Gastrocnemius medialis (tissue), 4 donors: ENCODE measurements at regions not wholly inside any gene's neighbourhood (a gene's known extent, or its start where the extent isn't known, plus 50 kb on each side); places are given as distances from the start of the nearest gene placed in this dataset.

Experiments
- ATAC-seq, 2 donors: fragments of 150-250 bp; one replicate each; pipeline ENCODE4 v1.9.1; 2016
- DNase-seq, 2 donors: peaks; one replicate each; pipeline ENCODE4 v3.0.0-alpha.2; 2019
- H3K27ac ChIP-seq, 4 donors: fragments of 200-600 bp; sonication (generic); 1 replicate in 1 of 4; 2 replicates in 3 of 4; pipeline ENCODE4 v1.5.1; 2016 to 2018; ENCODE audit warnings: mild to moderate bottlenecking in 2 of 4, moderate library complexity in 1 of 4
- H3K27me3 ChIP-seq, 3 donors: fragments of 200-600 bp; sonication (generic) in 2 of 3; 1 replicate in 1 of 3; 2 replicates in 2 of 3; pipeline versions ENCODE4 v1.5.1 to v1.6.0; 2016 to 2019; ENCODE audit warnings: mild to moderate bottlenecking in 1 of 3, moderate library complexity in 1 of 3
- H3K36me3 ChIP-seq, 2 donors: fragments of 200-600 bp; sonication (generic) in 1 of 2; one replicate each; pipeline ENCODE4 v1.5.1; 2017 to 2018
- H3K4me1 ChIP-seq, 2 donors: fragments of 200-600 bp; sonication (generic) in 1 of 2; one replicate each; pipeline ENCODE4 v1.5.1; 2016 to 2017; ENCODE audit warnings: mild to moderate bottlenecking in 2 of 2
- H3K4me3 ChIP-seq, 4 donors: fragments of 200-600 bp; sonication (generic) in 3 of 4; 1 replicate in 1 of 4; 2 replicates in 3 of 4; pipeline ENCODE4 v1.5.1; 2016 to 2019; ENCODE audit warnings: mild to moderate bottlenecking in 2 of 4
- H3K9me3 ChIP-seq, 3 donors: fragments of 200-600 bp; sonication (generic) in 2 of 3; 1 replicate in 1 of 3; 2 replicates in 2 of 3; pipeline ENCODE4 v1.5.1; 2016 to 2019
- POLR2A ChIP-seq, 2 donors: fragments of 450-650 bp; IDR thresholded peaks; one replicate each; pipeline ENCODE4 v1.6.1; 2017; ENCODE audit warnings: antibody characterized with exemption in 2 of 2, mild to moderate bottlenecking in 2 of 2, moderate library complexity in 2 of 2
- in situ Hi-C, 4 donors: fragments of 200-750 bp; cut with MboI; loops; one replicate each; pipeline versions ENCODE4 v1.15.0 to v1.8.0; 2017; ENCODE audit warnings: low sequenced_read_pairs in 4 of 4
- intact Hi-C: fragments of 100-400 bp; cut with DNase I; formaldehyde crosslinking; loops from one replicate; pipeline ENCODE4 v1.15.1; 2023; ENCODE audit warnings: low total_unique reads
- TF ChIP-seq, protein P1 (sequence below), 5 experiments: fragments of 450-650 bp in 3 of 5; fragments of 200-600 bp in 2 of 5; sonication (generic) in 2 of 5; IDR thresholded peaks in 4 of 5; conservative IDR thresholded peaks in 1 of 5; 1 replicate in 4 of 5; 2 replicates in 1 of 5; pipeline ENCODE4 v1.5.1; 2016 to 2019; ENCODE audit warnings: antibody characterized with exemption in 5 of 5, mild to moderate bottlenecking in 3 of 5, moderate library complexity in 3 of 5

DNA sequence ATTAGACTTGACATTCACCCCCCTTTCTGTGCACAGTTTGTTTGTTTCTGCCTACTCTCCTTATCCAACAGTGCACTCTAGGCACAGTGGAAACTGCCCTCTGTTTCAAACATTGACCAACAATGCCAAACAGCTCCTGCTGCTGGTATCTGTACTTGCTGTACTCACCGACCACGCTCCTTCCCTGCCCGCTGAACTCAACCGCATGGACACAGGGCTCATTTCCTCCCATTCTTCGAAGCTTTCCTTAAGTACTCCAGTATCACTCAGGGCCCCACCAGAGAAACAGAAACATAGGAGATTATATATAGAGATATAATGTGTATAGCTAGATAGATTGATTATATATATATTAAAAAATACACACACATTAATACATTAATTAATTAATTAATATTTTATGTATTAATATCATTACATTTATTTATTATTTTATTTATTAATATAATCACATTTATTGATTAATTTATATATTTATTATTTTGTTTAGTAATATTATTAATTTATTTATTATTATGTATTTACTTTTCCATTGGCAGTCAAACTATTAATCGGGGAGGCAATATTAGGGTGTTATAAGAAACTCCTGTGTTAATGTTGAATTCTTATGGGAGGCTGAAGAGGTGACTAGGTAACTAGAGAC, 1528.2 kb downstream of the EFNB2 start:
- intact Hi-C loops (no loop called here), in situ Hi-C loops (no loop called here)
- no peaks in the 10 kb centered on the region for H3K27me3 ChIP-seq
- H3K27ac ChIP-seq = no peak overlapping the region
- no peaks in the 10 kb centered on the region for H3K9me3 ChIP-seq
- TF ChIP-seq POLR2A (IDR thresholded peaks at IDR 0.05) = no peak
- TF ChIP-seq, protein P1, sequence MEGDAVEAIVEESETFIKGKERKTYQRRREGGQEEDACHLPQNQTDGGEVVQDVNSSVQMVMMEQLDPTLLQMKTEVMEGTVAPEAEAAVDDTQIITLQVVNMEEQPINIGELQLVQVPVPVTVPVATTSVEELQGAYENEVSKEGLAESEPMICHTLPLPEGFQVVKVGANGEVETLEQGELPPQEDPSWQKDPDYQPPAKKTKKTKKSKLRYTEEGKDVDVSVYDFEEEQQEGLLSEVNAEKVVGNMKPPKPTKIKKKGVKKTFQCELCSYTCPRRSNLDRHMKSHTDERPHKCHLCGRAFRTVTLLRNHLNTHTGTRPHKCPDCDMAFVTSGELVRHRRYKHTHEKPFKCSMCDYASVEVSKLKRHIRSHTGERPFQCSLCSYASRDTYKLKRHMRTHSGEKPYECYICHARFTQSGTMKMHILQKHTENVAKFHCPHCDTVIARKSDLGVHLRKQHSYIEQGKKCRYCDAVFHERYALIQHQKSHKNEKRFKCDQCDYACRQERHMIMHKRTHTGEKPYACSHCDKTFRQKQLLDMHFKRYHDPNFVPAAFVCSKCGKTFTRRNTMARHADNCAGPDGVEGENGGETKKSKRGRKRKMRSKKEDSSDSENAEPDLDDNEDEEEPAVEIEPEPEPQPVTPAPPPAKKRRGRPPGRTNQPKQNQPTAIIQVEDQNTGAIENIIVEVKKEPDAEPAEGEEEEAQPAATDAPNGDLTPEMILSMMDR (IDR thresholded peaks at IDR 0.05 in 4 of 5, conservative IDR thresholded peaks at IDR 0.05 in 1 of 5) = no peak
- no peak overlapping the region for H3K4me3 ChIP-seq
- no peaks in the 10 kb centered on the region for H3K36me3 ChIP-seq
- DNase-seq (no peak), ATAC-seq (no peak)
- H3K4me1 ChIP-seq = no peaks in the 10 kb centered on the region

DNA sequence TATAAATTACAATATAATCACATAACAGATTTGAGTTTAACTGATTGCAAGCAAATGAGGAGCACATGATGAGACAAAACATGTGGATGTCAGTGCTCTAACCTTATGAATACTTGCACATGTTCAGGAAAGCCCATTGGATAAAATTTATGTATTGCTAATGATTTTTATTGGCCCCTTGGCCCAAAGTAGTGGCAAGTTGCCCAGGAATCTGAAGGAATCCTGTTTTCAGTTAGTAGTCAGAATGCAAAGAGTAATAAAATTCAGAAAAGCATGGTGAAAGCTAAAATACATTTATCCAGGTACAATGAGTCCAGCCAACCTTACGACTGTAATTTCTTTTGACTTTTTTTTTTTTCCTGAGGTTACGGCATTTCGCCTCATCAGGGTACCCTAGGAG, 1539.4 kb downstream of the EFNB2 start:
- H3K4me3 ChIP-seq = no peak overlapping the region
- no peak overlapping the region for H3K27ac ChIP-seq
- intact Hi-C loops = no loop called here
- H3K9me3 ChIP-seq = no peaks in the 10 kb centered on the region
- no peak for ATAC-seq
- no peaks in the 10 kb centered on the region for H3K36me3 ChIP-seq
- TF ChIP-seq, protein P1 (IDR thresholded peaks at IDR 0.05 in 4 of 5, conservative IDR thresholded peaks at IDR 0.05 in 1 of 5) = no peak
- TF ChIP-seq POLR2A (IDR thresholded peaks at IDR 0.05) = no peak
- no peaks in the 10 kb centered on the region for H3K4me1 ChIP-seq
- no peaks in the 10 kb centered on the region for H3K27me3 ChIP-seq
- no peak for DNase-seq
- in situ Hi-C loops = no loop called here

DNA sequence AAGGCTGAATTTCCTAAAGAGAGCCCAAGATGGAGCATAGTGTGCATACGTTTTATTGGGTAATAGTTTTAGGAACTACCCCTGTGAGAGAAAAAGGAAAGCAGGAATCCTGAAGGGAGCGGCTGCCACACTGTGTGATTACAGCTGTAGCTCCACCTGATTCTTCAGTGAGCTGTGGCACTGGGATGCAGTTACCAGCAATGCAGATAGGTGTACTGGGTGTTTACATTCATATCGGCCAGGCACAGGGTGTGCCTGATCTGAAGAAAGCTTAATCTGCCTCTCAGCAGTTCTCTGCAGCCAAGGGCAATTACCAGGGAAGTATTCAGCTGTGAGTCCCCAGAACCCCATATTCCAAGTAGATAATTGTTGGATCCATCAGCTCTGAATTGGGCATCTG, 1541.8 kb downstream of the EFNB2 start:
- in situ Hi-C loops = no loop called here
- H3K4me3 ChIP-seq = no peak overlapping the region
- H3K4me1 ChIP-seq = no peaks in the 10 kb centered on the region
- H3K9me3 ChIP-seq = no peaks in the 10 kb centered on the region
- intact Hi-C loops = no loop called here
- no peak for ATAC-seq
- H3K27me3 ChIP-seq = no peaks in the 10 kb centered on the region
- TF ChIP-seq, protein P1 (IDR thresholded peaks at IDR 0.05 in 4 of 5, conservative IDR thresholded peaks at IDR 0.05 in 1 of 5) = no peak
- no peak for TF ChIP-seq POLR2A (IDR thresholded peaks at IDR 0.05)
- H3K36me3 ChIP-seq = no peaks in the 10 kb centered on the region
- no peak overlapping the region for H3K27ac ChIP-seq
- no peak for DNase-seq

DNA sequence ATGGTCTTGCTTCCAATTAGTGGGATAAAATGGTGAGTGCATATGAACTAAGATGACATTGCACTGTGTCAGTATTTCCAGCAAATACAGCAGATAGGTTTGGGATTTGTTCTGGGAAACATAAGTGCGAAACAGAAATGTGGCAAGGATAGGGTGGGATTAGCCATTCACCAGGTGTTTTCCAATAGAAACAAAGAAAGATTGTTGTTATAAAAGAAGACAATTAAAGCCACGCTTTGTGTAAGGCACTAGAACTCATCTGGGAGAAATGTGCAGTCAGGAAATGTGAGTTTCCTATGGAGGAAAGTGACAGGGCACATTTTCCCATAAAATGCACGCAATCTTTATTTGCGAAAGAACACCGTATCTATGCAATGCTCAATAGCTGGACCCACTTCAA, 1547.8 kb downstream of the EFNB2 start:
- Histone ChIP-seq H3K4me1 (peaks cover 0 to 10% of the 10 kb centered on the region in 2 donors), H3K27ac (no peak overlapping the region), H3K36me3 (no peaks in the 10 kb centered on the region), H3K9me3 (no peaks in the 10 kb centered on the region), H3K4me3 (no peak overlapping the region), H3K27me3 (no peaks in the 10 kb centered on the region)
- in situ Hi-C loops = no loop called here
- TF ChIP-seq, protein P1 (IDR thresholded peaks at IDR 0.05 in 4 of 5, conservative IDR thresholded peaks at IDR 0.05 in 1 of 5) = no peak
- TF ChIP-seq POLR2A (IDR thresholded peaks at IDR 0.05) = no peak
- intact Hi-C loops = no loop called here
- ATAC-seq = no peak
- DNase-seq = no peak

DNA sequence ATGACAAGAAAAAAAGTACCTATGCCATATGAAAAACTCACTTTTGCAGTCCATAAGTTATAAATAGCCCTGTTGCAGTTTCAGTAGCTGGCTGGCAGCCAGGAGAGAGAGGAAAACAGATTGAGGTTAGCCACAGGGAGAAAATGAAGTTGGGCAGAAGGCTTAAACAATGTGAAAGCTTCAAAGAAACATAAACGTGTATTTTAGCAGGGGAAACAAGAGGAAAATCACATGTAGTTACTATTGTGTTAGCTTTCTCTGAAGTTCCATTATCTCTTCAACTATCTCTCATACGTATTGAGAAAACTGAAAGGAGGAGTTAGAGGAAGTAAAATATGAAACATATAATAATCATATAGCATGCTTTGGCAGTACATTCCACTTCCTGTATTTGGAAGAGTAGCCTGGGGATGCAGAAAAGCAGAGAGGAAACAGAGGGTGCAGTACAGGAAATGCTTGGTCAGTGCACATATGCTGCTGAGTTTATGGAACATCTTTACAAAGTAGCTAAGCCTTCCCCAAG, 1551.1 kb downstream of the EFNB2 start:
- no peaks in the 10 kb centered on the region for H3K27me3 ChIP-seq
- peaks cover 0 to 10% of the 10 kb centered on the region in 2 donors for H3K4me1 ChIP-seq
- H3K4me3 ChIP-seq = no peak overlapping the region
- TF ChIP-seq, protein P1 (IDR thresholded peaks at IDR 0.05 in 4 of 5, conservative IDR thresholded peaks at IDR 0.05 in 1 of 5) = no peak
- no peak for TF ChIP-seq POLR2A (IDR thresholded peaks at IDR 0.05)
- H3K36me3 ChIP-seq = no peaks in the 10 kb centered on the region
- no peaks in the 10 kb centered on the region for H3K9me3 ChIP-seq
- in situ Hi-C loops = no loop called here
- ATAC-seq = no peak
- intact Hi-C loops = no loop called here
- no peak overlapping the region for H3K27ac ChIP-seq
- no peak for DNase-seq
